A172 (cell line): ENCODE measurements at regions not wholly inside any gene's neighbourhood (a gene's known extent, or its start where the extent isn't known, plus 50 kb on each side); places are given as distances from the start of the nearest gene placed in this dataset.

Experiments used
- DNase-seq: peaks from one replicate; pipeline ENCODE4 v3.0.0-alpha.2; 2015; ENCODE audit warnings: low spot score

GRCh38 chr22:46090631-46091201, 59.6 kb upstream of the PPARA start:
- no peak for DNase-seq

- no peak for DNase-seq
Measured at GRCh38 chr22:46091277-46091977, 58.9 kb upstream of the PPARA start.

GRCh38 chr22:46092011-46092410, 58.3 kb upstream of the PPARA start:
- no peak for DNase-seq

GRCh38 chr22:46092670-46093410, 57.5 kb upstream of the PPARA start:
- no peak for DNase-seq

GRCh38 chr22:46093796-46094195, 56.5 kb upstream of the PPARA start:
- no peak for DNase-seq

- DNase-seq = no peak
Measured at GRCh38 chr22:46094676-46095075, 55.6 kb upstream of the PPARA start.

GRCh38 chr22:46096051-46096450, 54.3 kb upstream of the PPARA start:
- no peak for DNase-seq

GRCh38 chr22:46096706-46097230, 53.6 kb upstream of the PPARA start:
- DNase-seq = no peak

- no peak for DNase-seq
Measured at GRCh38 chr22:46097268-46097900, 52.9 kb upstream of the PPARA start.

GRCh38 chr22:46098525-46099475, 51.5 kb upstream of the PPARA start:
- no peak for DNase-seq

GRCh38 chr22:46099740-46100139, 50.6 kb upstream of the PPARA start:
- no peak for DNase-seq

- DNase-seq = no peak
Measured at GRCh38 chr22:46100401-46101105, 49.8 kb upstream of the PPARA start.
